NCI-H1092 (cell line): ENCODE measurements at regions not wholly inside any gene's neighbourhood (a gene's known extent, or its start where the extent isn't known, plus 50 kb on each side); places are given as distances from the start of the nearest gene placed in this dataset.

Experiments
- DNase-seq: peaks from one replicate; lab custom pipeline; 2025; lab: John Stamatoyannopoulos, UW

- peak; percentile 88 for DNase-seq
Observed at GRCh38 chr17:83178533-83179304, 99.3 kb downstream of the METRNL start.

GRCh38 chr17:83179374-83179773, 100.0 kb downstream of the METRNL start:
- no peak for DNase-seq

GRCh38 chr17:83179811-83180210, 100.4 kb downstream of the METRNL start:
- DNase-seq = no peak

GRCh38 chr17:83180264-83180995, 101.0 kb downstream of the METRNL start:
- DNase-seq = no peak

GRCh38 chr17:83180996-83181481, 101.6 kb downstream of the METRNL start:
- no peak for DNase-seq

GRCh38 chr17:83181991-83182619, 102.7 kb downstream of the METRNL start:
- no peak for DNase-seq

GRCh38 chr17:83182620-83183101, 103.3 kb downstream of the METRNL start:
- no peak for DNase-seq

- no peak for DNase-seq
Observed at GRCh38 chr17:83183145-83183948, 103.9 kb downstream of the METRNL start.

- DNase-seq = no peak
Observed at GRCh38 chr17:83183951-83184506, 104.6 kb downstream of the METRNL start.

- DNase-seq = no peak
Observed at GRCh38 chr17:83185023-83186002, 105.9 kb downstream of the METRNL start.

- DNase-seq = no peak
Observed at GRCh38 chr17:83186226-83186625, 106.8 kb downstream of the METRNL start.

- no peak for DNase-seq
Observed at GRCh38 chr17:83186751-83187421, 107.5 kb downstream of the METRNL start.

GRCh38 chr17:83187782-83188311, 108.4 kb downstream of the METRNL start:
- no peak for DNase-seq

GRCh38 chr17:83189044-83190003, 109.9 kb downstream of the METRNL start:
- DNase-seq = no peak

GRCh38 chr17:83190004-83190385, 110.6 kb downstream of the METRNL start:
- no peak for DNase-seq

GRCh38 chr17:83190601-83191387, 111.4 kb downstream of the METRNL start:
- no peak for DNase-seq

GRCh38 chr17:83191388-83192160, 112.2 kb downstream of the METRNL start:
- no peak for DNase-seq
